Transverse colon (tissue), 4 donors: ENCODE measurements at regions not wholly inside any gene's neighbourhood (a gene's known extent, or its start where the extent isn't known, plus 50 kb on each side); places are given as distances from the start of the nearest gene placed in this dataset.

Source experiments
- DNase-seq: peaks from one replicate; pipeline ENCODE4 v3.0.0-alpha.2; 2019
- H3K27ac ChIP-seq, 4 donors: fragments of 200-600 bp; sonication (generic); 2 replicates each; pipeline ENCODE4 v1.5.1; 2016 to 2018; ENCODE audit warnings: inconsistent platforms in 4 of 4
- H3K27me3 ChIP-seq: fragments of 200-600 bp; sonication (generic); 2 replicates; pipeline ENCODE4 v1.5.1; 2017; ENCODE audit warnings: inconsistent platforms
- H3K36me3 ChIP-seq, 4 donors: fragments of 200-600 bp; sonication (generic); 2 replicates each; pipeline ENCODE4 v1.5.1; 2017 to 2019; ENCODE audit warnings: inconsistent platforms in 4 of 4
- H3K4me1 ChIP-seq, 4 donors: fragments of 200-600 bp; sonication (generic); 2 replicates each; pipeline ENCODE4 v1.5.1; 2017 to 2020; ENCODE audit warnings: inconsistent platforms in 4 of 4
- H3K4me3 ChIP-seq, 4 donors: fragments of 200-600 bp; sonication (generic); 1 replicate in 1 of 4; 2 replicates in 3 of 4; pipeline versions ENCODE4 v1.5.1 to v1.6.1; 2017 to 2019; ENCODE audit warnings: inconsistent platforms in 4 of 4
- H3K9me3 ChIP-seq, 2 donors: fragments of 200-600 bp; sonication (generic); 2 replicates each; pipeline ENCODE4 v1.5.1; 2017 to 2019; ENCODE audit warnings: inconsistent platforms in 2 of 2
- EP300 ChIP-seq: sonication (generic); formaldehyde crosslinking; IDR thresholded peaks from one replicate; pipeline ENCODE4 v1.6.1; 2017; ENCODE audit warnings: antibody characterized with exemption, low read depth
- POLR2A ChIP-seq: fragments of 450-650 bp; IDR thresholded peaks from one replicate; pipeline ENCODE4 v1.6.1; 2016; ENCODE audit warnings: antibody characterized with exemption, mild to moderate bottlenecking, moderate library complexity
- POLR2AphosphoS5 ChIP-seq, 3 donors: sonication (generic); formaldehyde crosslinking; IDR thresholded peaks; one replicate each; pipeline ENCODE4 v1.6.1; 2016; ENCODE audit warnings: antibody characterized with exemption in 3 of 3
- WGBS, 2 donors: methylation state at CpG; one replicate each; pipeline ENCODE4 v1.1.5; 2018; ENCODE audit warnings: low coverage in 1 of 2; 5-methylcytosine and 5-hydroxymethylcytosine counted together
- in situ Hi-C, 4 donors: fragments of 200-750 bp; cut with MboI; loops; one replicate each; pipeline versions ENCODE4 v1.15.0 to v1.15.1; 2017; ENCODE audit warnings: low sequenced_read_pairs in 3 of 4, low pct_ligation_motif_present in 1 of 4, low pct_unique_long_range_greater_than_20kb in 1 of 4
- intact Hi-C: fragments of 100-400 bp; cut with DNase I; formaldehyde crosslinking; loops from one replicate; pipeline ENCODE4 v1.15.1; 2023; ENCODE audit warnings: low total_unique reads
- TF ChIP-seq, protein P1 (sequence below), 5 experiments: fragments of 200-600 bp in 3 of 5; fragments of 450-650 bp in 2 of 5; sonication (generic) in 3 of 5; IDR thresholded peaks; 1 replicate in 2 of 5; 2 replicates in 3 of 5; pipeline ENCODE4 v1.5.1; 2016 to 2017; ENCODE audit warnings: antibody characterized with exemption in 5 of 5, inconsistent platforms in 3 of 5, mild to moderate bottlenecking in 2 of 5, moderate library complexity in 1 of 5

GRCh38 chr1:79732950-79733349 is 726.4 kb upstream of the ADGRL4 start:
- in situ Hi-C loops = no loop called here
- no peak for TF ChIP-seq POLR2AphosphoS5 (IDR thresholded peaks at IDR 0.05)
- TF ChIP-seq, protein P1, sequence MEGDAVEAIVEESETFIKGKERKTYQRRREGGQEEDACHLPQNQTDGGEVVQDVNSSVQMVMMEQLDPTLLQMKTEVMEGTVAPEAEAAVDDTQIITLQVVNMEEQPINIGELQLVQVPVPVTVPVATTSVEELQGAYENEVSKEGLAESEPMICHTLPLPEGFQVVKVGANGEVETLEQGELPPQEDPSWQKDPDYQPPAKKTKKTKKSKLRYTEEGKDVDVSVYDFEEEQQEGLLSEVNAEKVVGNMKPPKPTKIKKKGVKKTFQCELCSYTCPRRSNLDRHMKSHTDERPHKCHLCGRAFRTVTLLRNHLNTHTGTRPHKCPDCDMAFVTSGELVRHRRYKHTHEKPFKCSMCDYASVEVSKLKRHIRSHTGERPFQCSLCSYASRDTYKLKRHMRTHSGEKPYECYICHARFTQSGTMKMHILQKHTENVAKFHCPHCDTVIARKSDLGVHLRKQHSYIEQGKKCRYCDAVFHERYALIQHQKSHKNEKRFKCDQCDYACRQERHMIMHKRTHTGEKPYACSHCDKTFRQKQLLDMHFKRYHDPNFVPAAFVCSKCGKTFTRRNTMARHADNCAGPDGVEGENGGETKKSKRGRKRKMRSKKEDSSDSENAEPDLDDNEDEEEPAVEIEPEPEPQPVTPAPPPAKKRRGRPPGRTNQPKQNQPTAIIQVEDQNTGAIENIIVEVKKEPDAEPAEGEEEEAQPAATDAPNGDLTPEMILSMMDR (IDR thresholded peaks at IDR 0.05) = no peak
- TF ChIP-seq POLR2A = no peak
- TF ChIP-seq EP300 = no peak

GRCh38 chr1:79726911-79727310 is 720.4 kb upstream of the ADGRL4 start:
- 62 to 65% methylated on average over 2 of the region's 2 CpGs for WGBS, 2 donors
- H3K36me3 ChIP-seq = no peaks in the 10 kb centered on the region
- no peaks in the 10 kb centered on the region for H3K9me3 ChIP-seq
- DNase-seq = no peak
- no peaks in the 10 kb centered on the region for H3K27me3 ChIP-seq
- H3K4me3 ChIP-seq = no peak overlapping the region
- in situ Hi-C loops = no loop called here
- H3K27ac ChIP-seq = no peak overlapping the region
- H3K4me1 ChIP-seq = no peaks in the 10 kb centered on the region
- TF ChIP-seq POLR2A = no peak
- no peak for TF ChIP-seq EP300
- TF ChIP-seq, protein P1 (IDR thresholded peaks at IDR 0.05) = no peak
- TF ChIP-seq POLR2AphosphoS5 (IDR thresholded peaks at IDR 0.05) = no peak
- intact Hi-C loops = no loop called here

More at GRCh38 chr1:79732950-79733349, 726.4 kb upstream of the ADGRL4 start:
- Histone ChIP-seq H3K27me3 (no peaks in the 10 kb centered on the region), H3K36me3 (no peaks in the 10 kb centered on the region), H3K4me1 (no peaks in the 10 kb centered on the region), H3K4me3 (no peak overlapping the region), H3K9me3 (no peaks in the 10 kb centered on the region), H3K27ac (no peak overlapping the region)
- no peak for DNase-seq
- intact Hi-C loops = no loop called here

- Histone ChIP-seq H3K36me3 (no peaks in the 10 kb centered on the region), H3K27ac (no peak overlapping the region), H3K9me3 (no peaks in the 10 kb centered on the region), H3K27me3 (no peaks in the 10 kb centered on the region), H3K4me1 (no peaks in the 10 kb centered on the region), H3K4me3 (no peak overlapping the region)
- DNase-seq = no peak
- intact Hi-C loops = no loop called here
- WGBS, 2 donors = 21 to 45% methylated on average over 2 of the region's 2 CpGs
- in situ Hi-C loops = no loop called here
- TF ChIP-seq EP300 = no peak
- TF ChIP-seq, protein P1 (IDR thresholded peaks at IDR 0.05) = no peak
- no peak for TF ChIP-seq POLR2A
- TF ChIP-seq POLR2AphosphoS5 (IDR thresholded peaks at IDR 0.05) = no peak
Observed at GRCh38 chr1:79726321-79726720, 719.8 kb upstream of the ADGRL4 start.

DNA sequence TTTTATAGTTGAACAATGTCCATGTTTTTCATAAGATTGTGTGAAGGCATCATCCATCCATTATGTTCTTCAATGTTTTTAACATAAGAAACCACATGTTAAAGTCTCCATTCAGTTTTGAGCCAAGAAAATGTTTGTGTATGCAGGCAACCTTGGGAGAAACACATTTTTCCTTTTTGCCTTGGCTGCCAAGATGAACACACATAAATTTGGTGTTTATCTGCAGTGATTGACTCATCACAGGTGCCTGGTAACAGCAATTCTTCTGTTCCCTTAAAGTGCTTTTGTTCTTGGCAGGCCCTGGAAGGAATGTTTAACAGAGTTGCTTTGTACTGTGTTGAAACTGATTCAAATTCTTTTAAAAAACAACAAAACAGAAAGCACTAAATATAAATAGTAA is 709.9 kb upstream of the ADGRL4 start:
- intact Hi-C loops (no loop called here), in situ Hi-C loops (no loop called here)
- no peak for DNase-seq
- TF ChIP-seq EP300 = no peak
- no peak for TF ChIP-seq POLR2A
- TF ChIP-seq, protein P1 (IDR thresholded peaks at IDR 0.05) = no peak
- TF ChIP-seq POLR2AphosphoS5 (IDR thresholded peaks at IDR 0.05) = no peak
- Histone ChIP-seq H3K9me3 (no peaks in the 10 kb centered on the region), H3K4me3 (no peak overlapping the region), H3K4me1 (no peaks in the 10 kb centered on the region), H3K27ac (no peak overlapping the region), H3K27me3 (no peaks in the 10 kb centered on the region), H3K36me3 (no peaks in the 10 kb centered on the region)
